ENCODE measurements at regions not wholly inside any gene's neighbourhood (a gene's known extent, or its start where the extent isn't known, plus 50 kb on each side); places are given as distances from the start of the nearest gene placed in this dataset.

- TF ChIP-seq CTCF (conservative IDR thresholded peaks at IDR 0.05): no peak
- no peak overlapping the region for H3K27ac ChIP-seq
These were observed 82.5 kb upstream of the BCL6 start for GRCh38 chr3:187827723-187828122.

GRCh38 chr3:187828579-187829452, 83.5 kb upstream of the BCL6 start:
- H3K27ac ChIP-seq: no peak overlapping the region
- no peak for TF ChIP-seq CTCF (conservative IDR thresholded peaks at IDR 0.05)

GRCh38 chr3:187830181-187830580, 84.9 kb upstream of the BCL6 start:
- no peak for TF ChIP-seq CTCF (conservative IDR thresholded peaks at IDR 0.05)
- H3K27ac ChIP-seq: no peak overlapping the region

- no peak for TF ChIP-seq CTCF (conservative IDR thresholded peaks at IDR 0.05)
- no peak overlapping the region for H3K27ac ChIP-seq
These were observed 86.1 kb upstream of the BCL6 start for GRCh38 chr3:187831125-187832051.

GRCh38 chr3:187832202-187832601, 86.9 kb upstream of the BCL6 start:
- no peak for TF ChIP-seq CTCF (conservative IDR thresholded peaks at IDR 0.05)
- no peak overlapping the region for H3K27ac ChIP-seq

- no peak for TF ChIP-seq CTCF (conservative IDR thresholded peaks at IDR 0.05)
- no peak overlapping the region for H3K27ac ChIP-seq
These were observed 88.1 kb upstream of the BCL6 start for GRCh38 chr3:187833375-187833774.

Data from VCaP (cell line).